SKM-1 treated with dmso at 0.1 percent for 144 hours (cell line): ENCODE measurements at regions not wholly inside any gene's neighbourhood (a gene's known extent, or its start where the extent isn't known, plus 50 kb on each side); places are given as distances from the start of the nearest gene placed in this dataset.

Source experiments
- DNase-seq: peaks from one replicate; lab custom pipeline; 2025; ENCODE audit not compliant: unreplicated experiment; lab: John Stamatoyannopoulos, UW

- no peak for DNase-seq
Observed at GRCh38 chr2:104289651-104290565, 564.0 kb upstream of the POU3F3 start.

DNA sequence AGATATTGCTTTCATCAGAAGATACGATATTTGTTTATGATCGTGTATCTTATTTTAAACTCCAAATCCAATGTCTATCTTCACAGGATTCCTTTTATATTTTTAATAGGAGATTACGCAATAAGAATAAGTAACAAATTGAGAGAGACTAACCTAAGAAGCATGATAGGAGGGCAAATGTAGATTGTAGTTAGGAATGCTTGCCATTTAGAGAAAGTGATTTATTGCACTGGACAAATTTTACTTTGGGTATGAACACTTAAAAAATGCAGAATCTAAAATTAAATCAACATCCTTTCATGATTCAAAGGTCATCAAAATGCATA, 563.4 kb upstream of the POU3F3 start:
- DNase-seq, result no peak

GRCh38 chr2:104312684-104313083, 541.2 kb upstream of the POU3F3 start:
- DNase-seq, result no peak

- no peak for DNase-seq
Observed at GRCh38 chr2:104318001-104318665, 535.8 kb upstream of the POU3F3 start.

- DNase-seq, result no peak
Observed at GRCh38 chr2:104321116-104321795, 532.7 kb upstream of the POU3F3 start.

DNA sequence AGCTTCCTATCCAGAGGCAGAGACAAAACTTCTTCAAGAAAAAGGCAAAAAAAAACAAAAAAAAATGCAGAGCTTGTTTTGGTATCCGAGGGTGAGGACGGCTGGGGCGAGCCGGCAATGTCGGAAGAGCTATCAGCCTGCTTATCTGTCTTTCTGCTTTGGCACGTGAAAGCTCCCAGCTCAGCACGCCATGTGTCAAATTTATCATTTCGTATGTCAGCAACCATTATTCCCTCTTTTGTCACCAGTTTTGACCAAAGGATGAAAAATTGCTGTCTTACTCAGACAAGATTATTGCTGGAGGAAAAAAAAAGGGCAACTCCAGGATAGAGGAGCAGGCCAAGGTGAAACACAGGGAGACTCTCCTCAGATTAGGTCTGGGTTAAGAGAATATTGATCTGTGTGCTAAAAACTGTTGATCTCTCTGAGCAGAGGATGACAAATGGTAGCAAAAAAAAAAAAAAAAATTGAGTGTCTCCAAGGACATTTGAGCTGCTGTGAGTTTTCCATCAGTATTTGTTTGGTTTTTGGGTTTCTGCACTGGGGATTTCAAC, 532.0 kb upstream of the POU3F3 start:
- DNase-seq, result no peak

GRCh38 chr2:104332731-104333130, 521.2 kb upstream of the POU3F3 start:
- DNase-seq, result peak; percentile 50

- DNase-seq, result no peak
Observed at GRCh38 chr2:104337869-104338268, 516.0 kb upstream of the POU3F3 start.

- no peak for DNase-seq
Observed at GRCh38 chr2:104340162-104340561, 513.8 kb upstream of the POU3F3 start.

- no peak for DNase-seq
Observed at GRCh38 chr2:104340879-104341828, 512.8 kb upstream of the POU3F3 start.

DNA sequence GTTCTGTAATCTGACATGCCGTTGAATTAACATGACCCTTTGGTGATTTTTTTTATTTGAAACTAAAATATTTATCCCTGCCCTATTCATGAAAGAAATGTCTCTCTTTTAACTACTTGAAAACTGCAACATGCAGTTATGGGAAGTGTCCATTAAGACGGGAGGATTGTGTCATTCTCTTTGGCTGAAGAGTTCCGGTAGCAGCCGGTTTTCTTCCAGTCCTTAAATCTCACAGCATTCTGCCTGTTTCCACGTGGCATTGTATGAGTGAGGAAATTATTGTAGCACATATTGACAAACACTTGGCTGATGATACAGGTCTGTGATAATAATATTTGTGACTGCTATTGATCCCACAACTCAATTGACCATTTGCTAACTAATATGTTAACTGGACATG, 509.6 kb upstream of the POU3F3 start:
- no peak for DNase-seq

DNA sequence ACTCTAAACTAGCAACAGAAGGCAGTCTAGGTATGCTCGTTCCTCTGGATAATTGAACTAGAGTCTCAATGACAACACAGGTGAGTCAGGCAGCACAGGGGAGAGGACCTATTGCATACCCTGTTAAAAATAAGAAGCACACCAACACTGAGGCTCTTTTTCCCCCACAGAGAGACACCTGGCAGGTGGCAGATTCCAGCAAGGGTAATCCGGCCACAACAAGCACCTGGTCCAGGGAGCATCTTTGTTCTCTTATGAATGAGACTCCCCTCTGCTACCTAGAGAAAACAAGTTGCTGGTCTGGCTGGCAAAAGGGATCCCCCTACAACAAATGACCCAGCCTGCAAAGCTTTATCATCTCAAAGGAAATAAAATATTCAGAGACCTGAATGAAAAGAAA, 508.9 kb upstream of the POU3F3 start:
- no peak for DNase-seq

- no peak for DNase-seq
Observed at GRCh38 chr2:104358122-104358521, 495.8 kb upstream of the POU3F3 start.

- DNase-seq, result no peak
Observed at GRCh38 chr2:104361414-104361813, 492.5 kb upstream of the POU3F3 start.

DNA sequence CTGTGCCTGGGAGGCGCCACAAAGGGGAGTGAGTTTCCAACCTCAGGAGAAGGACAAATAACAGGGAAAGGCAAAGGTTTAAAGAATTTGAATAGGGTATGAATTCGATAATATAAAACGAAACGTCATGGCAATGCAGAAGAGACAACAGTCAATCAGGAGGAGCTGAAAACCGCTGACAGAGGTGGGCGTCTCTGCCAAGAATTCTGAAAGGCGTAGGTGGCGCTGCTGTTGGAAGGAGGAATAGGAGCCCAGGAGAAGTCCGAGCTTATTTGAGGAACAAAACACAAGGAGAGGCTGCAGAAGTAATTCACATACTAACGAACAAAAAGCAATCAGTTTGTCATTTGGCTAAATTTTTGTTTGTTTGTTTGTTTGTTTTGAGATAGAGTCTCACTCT, 485.8 kb upstream of the POU3F3 start:
- no peak for DNase-seq

DNA sequence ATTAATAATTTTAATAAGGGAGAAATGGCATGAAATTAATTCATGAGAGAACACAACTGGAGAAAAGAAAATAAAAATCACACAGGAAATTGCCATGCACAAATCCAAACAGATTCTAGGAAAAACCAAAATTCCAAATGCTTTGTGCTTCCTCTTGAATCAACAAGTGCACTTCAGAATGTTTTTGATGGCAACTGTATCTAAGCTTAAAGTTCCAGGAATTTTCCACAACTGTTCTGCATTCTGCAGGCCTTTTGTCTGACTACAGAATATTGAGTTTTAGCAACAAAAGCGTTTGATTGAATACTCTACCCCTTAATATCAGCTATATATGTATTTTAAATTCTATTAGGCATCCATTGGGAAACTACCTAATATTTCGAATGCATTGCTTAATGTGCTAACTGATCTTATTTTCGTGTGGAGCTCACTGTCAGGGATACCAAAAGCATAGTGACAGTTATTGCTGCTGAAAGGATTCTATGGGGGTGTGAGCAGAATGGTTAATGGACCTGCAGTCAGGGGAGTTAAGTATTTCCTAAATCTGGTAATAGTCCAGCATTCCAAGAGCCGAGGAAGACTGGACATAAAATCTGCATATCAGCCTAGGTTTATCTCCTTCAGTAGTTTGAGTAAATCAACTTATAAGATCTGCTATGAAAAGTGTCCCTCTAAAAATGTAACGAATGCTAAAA, 482.7 kb upstream of the POU3F3 start:
- no peak for DNase-seq

- no peak for DNase-seq
Observed at GRCh38 chr2:104375206-104375605, 478.7 kb upstream of the POU3F3 start.

DNA sequence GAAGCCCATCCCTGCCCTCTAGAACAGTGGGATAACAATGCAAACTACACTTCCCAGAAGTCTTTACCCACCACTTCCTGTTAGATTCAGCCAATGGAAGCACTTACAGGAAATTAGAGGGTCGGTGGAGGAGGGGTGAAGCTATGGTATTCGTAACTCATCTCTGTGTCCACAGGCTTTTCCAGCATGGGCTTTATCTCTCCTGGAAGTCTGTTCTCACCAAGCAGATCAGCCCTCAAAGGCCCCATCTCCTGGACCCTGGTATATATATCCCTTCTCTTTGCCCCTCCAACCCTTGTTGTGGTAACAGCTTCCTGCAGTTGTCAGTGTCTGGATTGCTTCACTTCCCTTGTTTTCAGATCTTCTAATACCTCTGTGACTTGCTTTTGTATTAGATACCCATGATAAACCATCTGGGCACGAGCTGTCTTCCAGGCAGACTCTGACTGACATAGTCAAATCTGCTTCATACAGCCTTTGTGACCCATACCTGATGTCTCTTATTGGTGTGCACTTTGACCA, 475.0 kb upstream of the POU3F3 start:
- DNase-seq, result peak; percentile 79

GRCh38 chr2:104384961-104385360, 469.0 kb upstream of the POU3F3 start:
- no peak for DNase-seq

- no peak for DNase-seq
Observed at GRCh38 chr2:104385743-104386142, 468.2 kb upstream of the POU3F3 start.
